Liver (tissue), 3 donors: ENCODE measurements at regions not wholly inside any gene's neighbourhood (a gene's known extent, or its start where the extent isn't known, plus 50 kb on each side); places are given as distances from the start of the nearest gene placed in this dataset.

Experiments used
- JUND ChIP-seq, 2 donors: IDR thresholded peaks; 2 replicates each; pipeline ENCODE4 v1.6.1; 2016; ENCODE audit warnings: antibody characterized with exemption in 2 of 2
- MAX ChIP-seq: IDR thresholded peaks from 2 replicates; pipeline ENCODE4 v1.6.1; 2016; ENCODE audit warnings: antibody characterized with exemption
- NR2F2 ChIP-seq: IDR thresholded peaks from 2 replicates; pipeline ENCODE4 v1.6.1; 2016; ENCODE audit warnings: antibody characterized with exemption
- RAD21 ChIP-seq, 2 donors: IDR thresholded peaks; 2 replicates each; pipeline ENCODE4 v1.6.1; 2016; ENCODE audit warnings: antibody characterized with exemption in 2 of 2, mild to moderate bottlenecking in 2 of 2
- REST ChIP-seq: IDR thresholded peaks from 2 replicates; pipeline ENCODE4 v1.6.1; 2016; ENCODE audit warnings: antibody characterized with exemption, mild to moderate bottlenecking
- RXRA ChIP-seq, 2 donors: IDR thresholded peaks; 2 replicates each; pipeline ENCODE4 v1.6.1; 2017 to 2018; ENCODE audit warnings: antibody characterized with exemption in 2 of 2, mild to moderate bottlenecking in 1 of 2
- TAF1 ChIP-seq: conservative IDR thresholded peaks from 2 replicates; pipeline ENCODE4 v1.6.1; 2016; ENCODE audit warnings: antibody characterized with exemption, mild to moderate bottlenecking
- TF ChIP-seq, protein P1 (sequence below): fragments of 150-350 bp; IDR thresholded peaks from 2 replicates; pipeline ENCODE4 v1.5.1; 2017; ENCODE audit warnings: improper control_type of control experiment, low read depth, low read length; ENCODE audit not compliant: missing input control
- donor health status: healthy.
- donor health status: healthy.

- TF ChIP-seq, protein P1, sequence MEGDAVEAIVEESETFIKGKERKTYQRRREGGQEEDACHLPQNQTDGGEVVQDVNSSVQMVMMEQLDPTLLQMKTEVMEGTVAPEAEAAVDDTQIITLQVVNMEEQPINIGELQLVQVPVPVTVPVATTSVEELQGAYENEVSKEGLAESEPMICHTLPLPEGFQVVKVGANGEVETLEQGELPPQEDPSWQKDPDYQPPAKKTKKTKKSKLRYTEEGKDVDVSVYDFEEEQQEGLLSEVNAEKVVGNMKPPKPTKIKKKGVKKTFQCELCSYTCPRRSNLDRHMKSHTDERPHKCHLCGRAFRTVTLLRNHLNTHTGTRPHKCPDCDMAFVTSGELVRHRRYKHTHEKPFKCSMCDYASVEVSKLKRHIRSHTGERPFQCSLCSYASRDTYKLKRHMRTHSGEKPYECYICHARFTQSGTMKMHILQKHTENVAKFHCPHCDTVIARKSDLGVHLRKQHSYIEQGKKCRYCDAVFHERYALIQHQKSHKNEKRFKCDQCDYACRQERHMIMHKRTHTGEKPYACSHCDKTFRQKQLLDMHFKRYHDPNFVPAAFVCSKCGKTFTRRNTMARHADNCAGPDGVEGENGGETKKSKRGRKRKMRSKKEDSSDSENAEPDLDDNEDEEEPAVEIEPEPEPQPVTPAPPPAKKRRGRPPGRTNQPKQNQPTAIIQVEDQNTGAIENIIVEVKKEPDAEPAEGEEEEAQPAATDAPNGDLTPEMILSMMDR: no peak
- TF ChIP-seq TAF1: no peak
- TF ChIP-seq JUND (IDR thresholded peaks at IDR 0.05): no peak
- no peak for TF ChIP-seq REST
- TF ChIP-seq RXRA (IDR thresholded peaks at IDR 0.05): no peak
- TF ChIP-seq MAX: no peak
- no peak for TF ChIP-seq RAD21 (IDR thresholded peaks at IDR 0.05)
- no peak for TF ChIP-seq NR2F2
Observed at GRCh38 chr12:126464153-126464552, 1398.9 kb downstream of the AACS start.
